Esophagus (tissue), 2 donors: ENCODE measurements at regions not wholly inside any gene's neighbourhood (a gene's known extent, or its start where the extent isn't known, plus 50 kb on each side); places are given as distances from the start of the nearest gene placed in this dataset.

Experiments
- H3K27ac ChIP-seq, 2 donors: one replicate each; pipeline ENCODE4 v1.5.1; 2013; ENCODE audit warnings: low read depth in 2 of 2, mild to moderate bottlenecking in 2 of 2, inconsistent platforms in 1 of 2, low read length in 1 of 2, moderate library complexity in 1 of 2
- H3K27me3 ChIP-seq, 2 donors: one replicate each; pipeline ENCODE4 v1.6.1; 2013; ENCODE audit warnings: low read length in 2 of 2, control low read depth in 1 of 2, mild to moderate bottlenecking in 1 of 2; ENCODE audit not compliant: insufficient read depth in 2 of 2, control insufficient read depth in 1 of 2
- H3K36me3 ChIP-seq, 2 donors: one replicate each; pipeline ENCODE4 v1.6.1; 2013; ENCODE audit warnings: low read length in 1 of 2; ENCODE audit not compliant: control insufficient read depth in 2 of 2, insufficient read depth in 2 of 2
- H3K4me1 ChIP-seq, 2 donors: one replicate each; pipeline ENCODE4 v1.6.1; 2013; ENCODE audit warnings: low read length in 1 of 2; ENCODE audit not compliant: control insufficient read depth in 2 of 2, insufficient read depth in 2 of 2
- H3K4me3 ChIP-seq, 2 donors: one replicate each; pipeline ENCODE4 v1.5.1; 2013; ENCODE audit warnings: low read length in 2 of 2, mild to moderate bottlenecking in 2 of 2, low read depth in 1 of 2, moderate library complexity in 1 of 2
- H3K9me3 ChIP-seq, 2 donors: one replicate each; pipeline ENCODE4 v1.6.1; 2013; ENCODE audit warnings: mild to moderate bottlenecking in 2 of 2, low read depth in 1 of 2, low read length in 1 of 2, moderate library complexity in 1 of 2; ENCODE audit not compliant: control insufficient read depth in 2 of 2, insufficient read depth in 1 of 2
- WGBS, 2 donors: extraction: QIAGEN DNeasy Blood & Tissue Kit; methylation state at CpG; one replicate each; pipeline ENCODE4 v1.1.7; 2013; 5-methylcytosine and 5-hydroxymethylcytosine counted together
- donor health status: healthy with polysubstance abuse.
- donor health status: Bipolar disorder and iron deficiency.

DNA sequence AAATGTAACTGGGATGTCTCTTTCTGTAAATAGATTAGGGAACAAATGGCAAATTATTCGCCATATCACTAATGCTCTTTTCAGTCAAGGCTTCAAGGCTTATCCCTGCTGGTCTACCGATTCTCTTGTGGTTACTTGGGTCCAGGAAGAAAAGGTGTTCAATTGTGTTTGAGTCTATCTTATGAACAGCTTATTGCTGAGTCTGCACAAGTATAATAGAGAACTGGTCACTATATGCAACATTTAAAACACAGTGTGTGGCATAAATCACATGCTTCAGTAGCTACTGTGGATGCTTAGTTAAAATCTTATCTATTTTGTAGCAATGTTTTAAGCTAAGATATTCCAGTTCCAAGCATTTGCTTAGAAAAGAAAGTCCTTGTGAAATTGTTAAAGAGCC, 274.2 kb upstream of the FAM174A start:
- H3K27me3 ChIP-seq, result no peaks in the 10 kb centered on the region
- H3K9me3 ChIP-seq, result no peaks in the 10 kb centered on the region
- H3K4me1 ChIP-seq, result no peaks in the 10 kb centered on the region
- H3K27ac ChIP-seq, result no peak overlapping the region
- H3K36me3 ChIP-seq, result no peaks in the 10 kb centered on the region
- no peak overlapping the region for H3K4me3 ChIP-seq
- WGBS, 2 donors, result 89 to 94% methylated on average over 2 of the region's 2 CpGs

DNA sequence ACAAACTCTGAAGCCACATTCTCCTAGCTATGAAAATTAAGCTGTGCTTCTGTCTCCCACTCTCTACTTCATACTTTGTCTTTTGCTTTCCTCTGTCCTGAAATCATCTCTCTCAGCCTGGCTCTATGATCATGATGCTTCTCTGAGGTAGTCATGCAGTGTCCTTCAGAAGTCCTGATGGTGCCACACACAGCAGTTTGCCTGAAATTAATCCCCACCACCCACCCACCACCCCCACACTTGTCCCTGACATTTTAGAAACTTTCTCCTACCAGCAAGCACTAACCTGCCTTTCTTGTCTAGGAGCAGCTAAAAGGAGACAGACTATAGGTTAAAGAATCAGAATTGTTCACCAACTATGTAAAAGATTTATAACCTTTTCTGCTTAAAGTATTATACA, 282.2 kb upstream of the FAM174A start:
- Histone ChIP-seq H3K4me1 (no peaks in the 10 kb centered on the region), H3K4me3 (no peak overlapping the region)

DNA sequence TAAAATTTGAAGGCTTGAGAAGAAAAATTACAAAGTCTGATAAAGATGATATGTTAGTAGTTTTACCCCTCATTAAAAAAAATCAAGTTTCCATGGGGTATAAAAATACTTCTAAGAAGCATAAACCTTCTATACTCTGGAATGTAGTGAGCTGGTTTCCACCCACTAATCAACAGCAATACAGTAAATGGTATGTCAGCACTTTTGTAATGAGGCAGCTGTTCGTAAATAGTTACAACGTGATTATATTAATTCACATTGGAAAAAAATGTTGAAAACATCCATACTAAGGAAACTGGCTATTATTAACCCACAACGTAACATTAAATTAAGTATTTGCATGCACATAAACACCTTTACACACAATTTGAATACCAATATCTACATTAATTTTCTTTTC, 283.1 kb upstream of the FAM174A start:
- Histone ChIP-seq H3K4me1 (no peaks in the 10 kb centered on the region), H3K27me3 (no peaks in the 10 kb centered on the region), H3K9me3 (no peaks in the 10 kb centered on the region), H3K36me3 (no peaks in the 10 kb centered on the region), H3K27ac (no peak overlapping the region), H3K4me3 (no peak overlapping the region)
- WGBS, 2 donors, result 59 to 61% methylated on average over 3 of the region's 3 CpGs

More for the DNA sequence above, 282.2 kb upstream of the FAM174A start:
- Histone ChIP-seq H3K27ac (no peak overlapping the region), H3K9me3 (no peaks in the 10 kb centered on the region), H3K36me3 (no peaks in the 10 kb centered on the region), H3K27me3 (no peaks in the 10 kb centered on the region)

DNA sequence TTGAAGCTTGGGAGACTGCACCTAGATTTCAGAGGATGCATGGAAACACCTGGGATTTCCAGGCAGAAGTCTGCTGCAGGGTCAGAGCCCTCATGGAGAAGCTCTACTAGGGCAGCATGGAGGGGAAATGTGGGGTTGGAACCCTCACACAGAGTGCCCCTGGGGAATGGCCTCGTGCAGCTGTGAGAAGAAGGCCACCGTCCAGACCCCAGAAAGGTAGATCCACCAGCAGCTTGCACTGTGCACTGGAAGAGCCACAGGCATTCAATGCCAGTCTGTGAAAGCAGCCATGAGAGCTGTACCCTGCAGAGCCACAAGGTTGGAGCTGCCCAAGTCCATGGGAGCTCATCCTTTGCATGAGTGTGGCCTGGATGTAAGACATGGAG, 285.3 kb upstream of the FAM174A start:
- no peaks in the 10 kb centered on the region for H3K9me3 ChIP-seq
- no peaks in the 10 kb centered on the region for H3K27me3 ChIP-seq
- H3K36me3 ChIP-seq, result no peaks in the 10 kb centered on the region
- no peak overlapping the region for H3K4me3 ChIP-seq
- H3K27ac ChIP-seq, result no peak overlapping the region
- H3K4me1 ChIP-seq, result no peaks in the 10 kb centered on the region
- WGBS, 2 donors, result 73 to 76% methylated on average over 2 of the region's 2 CpGs

DNA sequence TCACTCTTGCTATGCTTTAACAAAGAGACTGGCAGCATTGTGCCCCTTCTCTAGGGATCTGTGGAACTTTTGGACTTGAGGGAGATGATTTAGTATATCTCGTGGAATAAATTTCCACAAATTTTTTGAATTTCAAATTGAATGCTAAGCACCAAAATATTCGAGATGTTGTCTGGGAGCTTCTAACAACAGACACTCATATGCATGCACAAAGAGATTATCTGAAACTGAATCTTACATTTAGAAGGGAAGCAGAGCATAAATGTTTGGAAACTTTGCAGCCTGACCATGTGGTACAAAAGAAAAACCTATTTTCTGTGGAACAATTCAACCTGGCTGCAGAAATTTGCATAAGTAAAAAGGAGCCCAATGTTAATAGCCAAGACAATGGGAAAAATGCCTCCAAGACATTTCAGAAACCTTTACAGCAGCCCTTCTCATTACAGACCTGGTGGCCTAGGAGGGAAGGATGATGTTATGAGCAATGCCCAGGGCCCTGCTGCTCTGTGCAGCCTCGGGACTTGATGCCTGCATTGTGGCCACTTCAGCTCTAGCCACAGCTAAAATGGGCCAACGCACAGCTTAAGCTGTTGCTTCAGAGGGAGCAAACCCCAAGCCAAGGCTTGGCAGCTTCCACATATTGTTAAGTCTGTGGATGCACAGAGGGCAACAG, 285.8 kb upstream of the FAM174A start:
- 79 to 80% methylated on average over 4 of the region's 4 CpGs for WGBS, 2 donors
- no peaks in the 10 kb centered on the region for H3K27me3 ChIP-seq
- H3K9me3 ChIP-seq, result no peaks in the 10 kb centered on the region
- no peaks in the 10 kb centered on the region for H3K4me1 ChIP-seq
- no peak overlapping the region for H3K4me3 ChIP-seq
- no peak overlapping the region for H3K27ac ChIP-seq
- H3K36me3 ChIP-seq, result no peaks in the 10 kb centered on the region

DNA sequence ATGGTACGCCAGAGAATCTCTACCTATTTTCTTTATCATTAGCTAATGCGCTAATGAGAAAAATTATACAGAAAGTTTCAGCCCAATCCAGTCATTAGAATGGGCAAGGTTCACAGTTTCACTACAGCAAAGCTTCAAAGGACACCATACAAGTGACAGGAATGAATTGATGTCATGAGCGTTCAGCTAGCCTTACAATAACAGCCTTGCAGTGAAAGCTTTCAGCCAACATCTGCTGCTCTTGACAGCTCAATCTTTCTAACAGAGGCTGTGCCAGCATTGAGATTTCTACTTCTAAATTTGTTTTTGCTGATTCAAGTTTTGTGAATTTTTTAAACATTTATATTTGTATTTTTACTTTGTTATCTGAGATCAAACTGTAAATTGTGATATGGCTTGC, 302.4 kb upstream of the FAM174A start:
- Histone ChIP-seq H3K36me3 (no peaks in the 10 kb centered on the region), H3K27me3 (no peaks in the 10 kb centered on the region), H3K27ac (no peak overlapping the region), H3K4me1 (no peaks in the 10 kb centered on the region), H3K4me3 (no peak overlapping the region), H3K9me3 (no peaks in the 10 kb centered on the region)
- WGBS, 2 donors, result 67 to 73% methylated on average over 3 of the region's 3 CpGs

DNA sequence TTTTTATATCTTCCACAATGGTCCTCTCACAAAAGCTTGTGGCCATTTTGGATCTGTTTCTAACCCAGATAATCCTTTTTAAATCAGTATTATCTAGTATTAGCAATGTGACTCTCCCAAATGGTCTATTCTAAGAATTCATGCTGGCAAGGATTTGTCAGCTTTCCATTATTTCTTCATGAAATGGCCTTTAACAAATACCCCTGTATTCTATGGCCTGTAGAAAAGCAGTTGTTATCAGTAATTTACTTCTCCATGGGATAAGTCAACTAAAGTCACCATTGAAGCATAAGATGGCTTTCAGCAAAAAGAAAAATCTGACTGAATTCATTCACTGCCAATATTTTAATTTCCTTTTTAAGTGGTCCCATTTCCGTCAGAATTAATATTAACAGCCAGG, 346.4 kb upstream of the FAM174A start:
- H3K27ac ChIP-seq, result no peak overlapping the region
- no peak overlapping the region for H3K4me3 ChIP-seq
- no peaks in the 10 kb centered on the region for H3K4me1 ChIP-seq
- WGBS, 2 donors, result 62 to 80% methylated on average over 1 of the region's 1 CpG
- no peaks in the 10 kb centered on the region for H3K9me3 ChIP-seq
- no peaks in the 10 kb centered on the region for H3K27me3 ChIP-seq
- no peaks in the 10 kb centered on the region for H3K36me3 ChIP-seq

DNA sequence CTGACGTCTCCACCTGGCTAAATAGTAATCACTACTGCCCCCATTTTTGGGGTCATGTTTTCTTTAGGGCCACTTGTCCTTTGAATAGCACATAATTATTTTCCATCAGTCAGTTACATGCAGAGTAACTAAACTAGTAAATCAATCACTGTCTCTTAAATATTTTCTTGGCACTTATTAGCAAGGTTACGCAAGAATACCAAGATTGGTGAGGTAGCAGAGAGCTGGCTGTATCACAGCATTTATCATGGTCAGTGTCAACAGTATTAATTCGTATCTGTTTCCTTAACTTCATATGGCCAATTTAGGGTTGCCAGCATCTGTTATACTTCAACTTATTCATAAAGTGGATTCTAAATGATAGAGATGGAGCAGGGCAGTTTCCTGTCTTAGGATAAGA, 346.8 kb upstream of the FAM174A start:
- no peaks in the 10 kb centered on the region for H3K9me3 ChIP-seq
- H3K27me3 ChIP-seq, result no peaks in the 10 kb centered on the region
- no peaks in the 10 kb centered on the region for H3K36me3 ChIP-seq
- H3K4me1 ChIP-seq, result no peaks in the 10 kb centered on the region
- H3K4me3 ChIP-seq, result no peak overlapping the region
- WGBS, 2 donors, result 47 to 52% methylated on average over 3 of the region's 3 CpGs
- H3K27ac ChIP-seq, result no peak overlapping the region

DNA sequence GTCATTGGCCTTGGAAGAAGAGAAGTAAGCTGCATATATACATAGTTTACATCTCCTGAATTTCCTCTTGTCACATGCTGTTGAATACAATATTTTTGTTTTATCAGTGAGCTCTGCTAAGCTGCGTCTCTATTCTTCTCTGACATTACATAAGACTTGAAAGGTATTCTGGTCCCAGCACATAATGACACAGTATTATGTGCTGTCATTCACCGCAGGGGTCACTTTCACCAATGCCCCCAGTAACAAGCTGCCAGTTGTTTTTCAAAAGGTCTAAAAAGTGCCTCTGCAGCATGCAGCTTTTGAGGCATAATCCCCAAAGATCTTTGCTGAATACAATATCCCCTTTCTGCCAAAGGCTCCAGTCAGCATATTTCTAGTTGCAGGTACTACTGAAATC, 349.0 kb upstream of the FAM174A start:
- H3K9me3 ChIP-seq, result no peaks in the 10 kb centered on the region
- H3K4me1 ChIP-seq, result no peaks in the 10 kb centered on the region
- 52 to 66% methylated on average over 2 of the region's 2 CpGs for WGBS, 2 donors
- H3K36me3 ChIP-seq, result no peaks in the 10 kb centered on the region
- H3K4me3 ChIP-seq, result no peak overlapping the region
- H3K27me3 ChIP-seq, result no peaks in the 10 kb centered on the region
- H3K27ac ChIP-seq, result no peak overlapping the region

DNA sequence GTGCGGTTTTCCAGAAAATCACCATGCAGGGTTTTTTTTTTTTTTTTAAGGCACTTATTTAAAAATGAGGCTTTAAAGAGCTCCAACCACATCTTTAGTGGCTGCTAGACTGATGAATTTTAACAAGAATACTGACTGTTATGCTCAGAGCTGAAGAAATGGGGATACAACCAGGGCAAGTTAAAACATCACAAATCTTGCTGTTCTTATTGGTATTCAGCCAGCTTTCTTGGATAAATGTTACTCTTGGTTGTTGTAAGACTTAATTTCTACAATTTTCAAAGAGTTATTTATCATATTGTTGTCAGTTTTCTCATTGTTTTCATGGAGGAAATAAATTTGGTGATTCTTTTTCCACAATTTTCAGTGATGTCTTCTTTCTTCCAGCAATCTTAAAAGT, 352.8 kb upstream of the FAM174A start:
- Histone ChIP-seq H3K27me3 (no peaks in the 10 kb centered on the region), H3K27ac (no peak overlapping the region), H3K9me3 (no peaks in the 10 kb centered on the region), H3K4me3 (no peak overlapping the region), H3K4me1 (no peaks in the 10 kb centered on the region), H3K36me3 (no peaks in the 10 kb centered on the region)
- 75 to 89% methylated on average over 1 of the region's 1 CpG for WGBS, 2 donors
